B cell (primary cell): ENCODE measurements at regions not wholly inside any gene's neighbourhood (a gene's known extent, or its start where the extent isn't known, plus 50 kb on each side); places are given as distances from the start of the nearest gene placed in this dataset.

ENCODE experiments used
- ATAC-seq: fragments of 200-7000 bp; cut with Tn5 transposase; one replicate; pipeline ENCODE4 v1.10.0; 2021; ENCODE audit warnings: low read depth, mild to moderate bottlenecking, moderate number of reproducible peaks, moderate library complexity
- CTCF ChIA-PET: fragments of 350-600 bp; sonication (Branson Sonifier 250); formaldehyde crosslinking; loops from one replicate; lab custom pipeline; 2021; ENCODE audit warnings: antibody characterized with exemption, inconsistent platforms; lab: Charles Lee
- POLR2A ChIA-PET: fragments of 350-600 bp; sonication (Branson Sonifier 250); formaldehyde crosslinking; loops from one replicate; lab custom pipeline; 2021; ENCODE audit warnings: antibody characterized with exemption; lab: Charles Lee
- DNase-seq: peaks from one replicate; pipeline ENCODE4 v3.0.0; 2013
- H2AFZ ChIP-seq: 2 replicates; pipeline ENCODE4 v1.6.1; 2012; ENCODE audit warnings: mild to moderate bottlenecking, low read depth, low read length; ENCODE audit not compliant: insufficient read depth, poor library complexity, severe bottlenecking
- H3K27ac ChIP-seq, 2 donors: 1 replicate in 1 of 2; 2 replicates in 1 of 2; pipeline ENCODE4 v1.5.1; 2012 to 2013; ENCODE audit warnings: low read length in 2 of 2, mild to moderate bottlenecking in 2 of 2, moderate library complexity in 1 of 2
- H3K27me3 ChIP-seq, 4 experiments: fragments of 200-600 bp in 1 of 4; sonication (generic) in 1 of 4; replicated peaks in 1 of 4; 1 replicate in 2 of 4; 2 replicates in 2 of 4; pipeline versions ENCODE4 v1.6.1 to v1.7.0; 2013 to 2016; ENCODE audit warnings: low read length in 3 of 4, mild to moderate bottlenecking in 2 of 4, mixed read lengths in 1 of 4, moderate library complexity in 1 of 4; ENCODE audit not compliant: insufficient read depth in 4 of 4, control insufficient read depth in 3 of 4; ENCODE audit errors: control extremely low read depth in 1 of 4
- H3K36me3 ChIP-seq, 2 experiments: replicated peaks in 1 of 2; 1 replicate in 1 of 2; 2 replicates in 1 of 2; pipeline versions ENCODE4 v1.6.1 to v1.7.1; 2013; ENCODE audit warnings: low read length in 1 of 2; ENCODE audit not compliant: insufficient read depth in 2 of 2, control insufficient read depth in 1 of 2; ENCODE audit errors: control extremely low read depth in 1 of 2, extremely low read depth in 1 of 2
- H3K4me1 ChIP-seq, 2 donors: fragments of 200-600 bp in 1 of 2; sonication (generic) in 1 of 2; 1 replicate in 1 of 2; 2 replicates in 1 of 2; pipeline versions ENCODE4 v1.5.1 to v1.6.1; 2013 to 2017; ENCODE audit warnings: low read length in 2 of 2; ENCODE audit not compliant: control insufficient read depth in 2 of 2, insufficient read depth in 2 of 2
- H3K4me2 ChIP-seq: replicated peaks from 2 replicates; pipeline ENCODE3; 2012; ENCODE audit warnings: mild to moderate bottlenecking, low read depth, low read length; ENCODE audit not compliant: poor library complexity, severe bottlenecking
- H3K4me3 ChIP-seq, 5 experiments: fragments of 200-600 bp in 1 of 5; sonication (generic) in 1 of 5; 1 replicate in 3 of 5; 2 replicates in 2 of 5; pipeline versions ENCODE4 v1.5.1 to v1.7.0; 2011 to 2016; ENCODE audit warnings: low read length in 4 of 5, mild to moderate bottlenecking in 4 of 5, low read depth in 2 of 5, control low read depth in 1 of 5, moderate library complexity in 1 of 5; ENCODE audit not compliant: insufficient read depth in 1 of 5; ENCODE audit errors: control extremely low read depth in 1 of 5, extremely low read depth in 1 of 5
- H3K79me2 ChIP-seq: fragments of 200-600 bp; sonication (generic); one replicate; pipeline ENCODE4 v1.6.0; 2016; ENCODE audit warnings: low read length; ENCODE audit not compliant: control insufficient read depth, insufficient read depth
- H3K9ac ChIP-seq: fragments of 200-600 bp; sonication (generic); 2 replicates; pipeline ENCODE4 v1.6.1; 2017; ENCODE audit warnings: mild to moderate bottlenecking, low read length, moderate library complexity
- H3K9me3 ChIP-seq, 3 donors: one replicate each; pipeline versions ENCODE4 v1.6.1 to v1.7.1; 2013; ENCODE audit warnings: low read length in 2 of 3; ENCODE audit not compliant: control insufficient read depth in 2 of 3, insufficient read depth in 1 of 3; ENCODE audit errors: control extremely low read depth in 1 of 3
- H4K20me1 ChIP-seq: 2 replicates; pipeline ENCODE4 v1.6.0; 2012; ENCODE audit warnings: mild to moderate bottlenecking, low read length; ENCODE audit not compliant: insufficient read depth, control insufficient read depth, poor library complexity, severe bottlenecking
- H3K27ac Mint-ChIP-seq: one replicate; pipeline ENCODE4 v1.8.0; 2021; ENCODE audit warnings: mixed read lengths
- H3K27me3 Mint-ChIP-seq: one replicate; pipeline ENCODE4 v1.8.0; 2021; ENCODE audit warnings: mixed read lengths
- H3K4me1 Mint-ChIP-seq: one replicate; pipeline ENCODE4 v1.8.0; 2021; ENCODE audit warnings: mixed read lengths
- H3K4me3 Mint-ChIP-seq: one replicate; pipeline ENCODE4 v1.8.0; 2021; ENCODE audit warnings: mixed read lengths
- H3K9me3 Mint-ChIP-seq: one replicate; pipeline ENCODE4 v1.8.0; 2022; ENCODE audit warnings: mixed read lengths; ENCODE audit not compliant: insufficient read depth
- CTCF ChIP-seq: fragments of 200-600 bp; IDR thresholded peaks from one replicate; pipeline ENCODE4 v1.8.0; 2022; ENCODE audit warnings: antibody characterized with exemption, mild to moderate bottlenecking
- EZH2 ChIP-seq: IDR thresholded peaks from 2 replicates; pipeline ENCODE4 v1.6.1; 2012; ENCODE audit warnings: borderline replicate concordance, low read depth, mild to moderate bottlenecking, moderate library complexity, low read length; ENCODE audit not compliant: insufficient read depth, poor library complexity, severe bottlenecking
- WGBS: methylation state at CpG from one replicate; pipeline ENCODE4 v1.1.5; 2013; ENCODE audit warnings: missing lambda C conversion rate; ENCODE audit not compliant: insufficient coverage; 5-methylcytosine and 5-hydroxymethylcytosine counted together
- intact Hi-C: fragments of 100-400 bp; cut with micrococcal nuclease; formaldehyde crosslinking; loops from one replicate; pipeline ENCODE4 v1.10.0; 2022

DNA sequence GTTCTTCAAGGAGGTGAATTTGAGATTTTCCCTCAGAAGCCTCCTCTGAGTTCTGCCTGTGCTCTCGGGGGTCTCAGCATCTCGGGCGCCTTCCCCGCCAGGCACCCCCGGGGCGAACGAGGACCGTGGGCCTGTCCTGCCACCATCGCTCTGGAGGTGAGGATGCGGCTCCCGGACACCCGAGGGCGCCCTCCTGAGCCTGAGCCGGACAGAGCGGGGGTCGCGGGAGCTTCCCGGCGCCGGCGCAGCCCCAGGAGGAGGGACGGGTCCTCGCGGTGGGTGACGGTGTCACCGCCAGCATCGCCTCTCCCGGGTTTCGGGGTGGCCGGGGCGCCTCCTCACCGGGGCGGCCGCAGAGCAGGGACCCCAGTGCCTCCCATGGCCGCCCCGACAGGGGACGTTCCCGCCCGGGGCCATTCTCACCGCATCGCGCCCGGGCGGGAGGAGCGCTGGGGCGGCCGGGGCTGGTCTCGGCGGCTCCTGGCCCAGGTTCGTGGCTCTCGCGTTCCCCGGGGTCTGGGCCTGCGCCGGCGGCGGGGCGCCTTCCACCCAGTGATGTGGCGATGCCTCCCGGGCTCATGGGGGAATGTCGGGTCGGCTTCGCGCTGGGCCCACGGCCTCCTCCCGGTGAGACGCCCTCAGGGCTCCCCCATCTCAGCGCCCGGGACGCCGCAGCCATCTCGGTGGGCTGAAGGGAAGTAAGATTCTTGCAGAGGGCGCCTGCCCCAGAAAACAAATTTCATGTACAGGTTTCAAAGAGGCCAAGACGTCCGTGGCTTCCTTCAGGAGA, 210.5 kb downstream of the ERMARD start:
- Histone ChIP-seq H3K27ac (no peak overlapping the region), H3K36me3 (no peaks in the 10 kb centered on the region), H3K4me3 (peak overlapping the region in 4 of 5 experiments; percentile 33 to 45 (median 40)), H3K79me2 (no peaks in the 10 kb centered on the region), H3K4me2 (peak overlapping the region; percentile 70), H3K4me1 (peaks cover 24 to 26% of the 10 kb centered on the region in 2 donors), H3K9me3 (peaks cover 0 to 11% (median 0%) of the 10 kb centered on the region in 3 donors), H3K27me3 (peaks cover 0 to 25% (median 3%) of the 10 kb centered on the region in 4 experiments), H4K20me1 (no peaks in the 10 kb centered on the region), H2AFZ (peak overlapping the region; percentile 72), H3K9ac (peak overlapping the region; percentile 43)
- DNase-seq (peak; percentile 50), ATAC-seq (no peak)
- peaks cover 10% of the 10 kb centered on the region for H3K27me3 Mint-ChIP-seq
- 11% methylated on average over 75 of the region's 75 CpGs for WGBS
- no peaks in the 10 kb centered on the region for H3K9me3 Mint-ChIP-seq
- TF ChIP-seq EZH2 = no peak
- TF ChIP-seq CTCF = no peak
- intact Hi-C loops = no loop called here
- H3K27ac Mint-ChIP-seq = no peak overlapping the region
- peaks cover 29% of the 10 kb centered on the region for H3K4me1 Mint-ChIP-seq
- peak overlapping the region; percentile 75 for H3K4me3 Mint-ChIP-seq
- POLR2A ChIA-PET = no interaction called here
- CTCF ChIA-PET = no interaction called here
